GM19397 (cell line): ENCODE measurements at regions not wholly inside any gene's neighbourhood (a gene's known extent, or its start where the extent isn't known, plus 50 kb on each side); places are given as distances from the start of the nearest gene placed in this dataset.
A peak's percentile ranks its signal among the peaks of the same experiment; 100 is the strongest.

Source experiments
- ATAC-seq: cut with Tn5 transposase; IDR thresholded peaks from one replicate; pipeline ENCODE4 v1.9.1; 2021; ENCODE audit warnings: mild to moderate bottlenecking, moderate library complexity; ENCODE audit not compliant: unreplicated experiment

DNA sequence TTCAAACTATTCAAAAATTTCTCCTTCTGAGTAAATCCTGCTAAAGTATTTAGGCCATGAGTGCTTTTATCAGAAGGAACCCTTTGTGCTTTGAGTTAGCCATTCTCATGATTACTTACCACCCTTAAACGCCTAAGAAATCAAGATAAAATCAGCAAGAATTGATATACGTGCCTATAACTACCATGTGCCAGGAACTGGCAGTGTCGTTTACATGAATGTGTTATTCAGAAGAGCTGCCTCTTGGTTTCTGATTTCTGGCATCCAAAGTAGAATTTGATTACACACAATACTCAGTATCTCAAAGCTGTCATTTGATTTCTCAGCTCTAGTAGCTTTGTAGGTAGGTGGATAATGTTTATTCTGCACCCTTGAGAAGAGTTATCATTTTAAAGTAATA, 351.3 kb upstream of the CCDC54 start:
- ATAC-seq = no peak

DNA sequence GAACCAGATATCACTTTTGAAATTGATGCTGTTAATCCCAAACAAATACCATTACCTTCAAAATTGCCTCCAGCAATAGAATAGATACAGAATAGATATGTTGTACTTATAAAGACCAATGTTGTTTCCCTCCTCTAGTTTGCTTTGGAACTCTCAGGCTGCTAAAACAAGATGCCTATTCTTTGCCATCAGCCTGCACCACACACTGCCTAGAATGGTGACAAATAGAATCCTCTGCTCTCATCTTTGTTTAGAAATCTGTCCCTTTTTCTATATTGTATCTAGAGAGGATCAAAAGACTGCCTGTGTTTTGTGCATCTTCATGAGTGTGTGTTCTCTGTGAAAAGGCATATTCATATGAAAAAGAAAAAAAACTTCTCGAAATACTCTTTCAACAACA, 349.2 kb upstream of the CCDC54 start:
- no peak for ATAC-seq

DNA sequence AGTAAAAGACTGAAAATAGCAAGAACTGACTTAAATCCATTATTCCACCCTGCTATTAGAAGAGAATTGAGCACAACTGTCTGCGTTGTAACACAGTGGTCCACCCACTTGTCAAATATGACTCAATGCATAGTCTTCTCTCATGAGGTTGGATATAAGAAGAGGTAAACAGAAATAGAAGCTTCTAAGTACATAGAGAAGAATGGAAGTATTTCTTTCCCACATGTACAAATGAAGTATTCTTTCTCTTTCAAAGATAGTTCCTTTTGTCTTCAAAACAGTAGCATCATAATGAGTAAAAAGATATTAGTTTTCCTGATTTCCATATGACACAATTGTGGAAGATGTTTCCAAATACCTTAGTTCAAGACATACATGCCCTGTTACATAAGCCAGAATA, 348.6 kb upstream of the CCDC54 start:
- ATAC-seq = no peak

DNA sequence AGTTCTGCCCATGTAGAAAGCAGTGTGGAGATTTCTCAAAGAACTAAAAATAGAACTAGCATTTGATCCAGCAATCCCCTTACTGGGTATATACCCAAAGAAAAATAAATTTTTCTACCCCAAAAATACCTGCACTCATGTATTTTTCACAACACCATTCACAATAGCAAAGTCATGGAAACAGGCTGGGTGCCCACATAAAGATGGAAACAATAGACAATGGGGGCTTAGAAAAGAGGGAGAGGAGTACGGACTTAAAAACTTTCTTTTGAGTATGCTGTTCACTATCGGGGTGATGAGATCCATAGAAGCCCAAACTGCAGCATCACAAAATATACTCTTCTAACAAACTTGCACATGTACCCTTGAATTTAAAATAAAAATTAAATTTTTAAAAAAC, 345.1 kb upstream of the CCDC54 start:
- no peak for ATAC-seq

DNA sequence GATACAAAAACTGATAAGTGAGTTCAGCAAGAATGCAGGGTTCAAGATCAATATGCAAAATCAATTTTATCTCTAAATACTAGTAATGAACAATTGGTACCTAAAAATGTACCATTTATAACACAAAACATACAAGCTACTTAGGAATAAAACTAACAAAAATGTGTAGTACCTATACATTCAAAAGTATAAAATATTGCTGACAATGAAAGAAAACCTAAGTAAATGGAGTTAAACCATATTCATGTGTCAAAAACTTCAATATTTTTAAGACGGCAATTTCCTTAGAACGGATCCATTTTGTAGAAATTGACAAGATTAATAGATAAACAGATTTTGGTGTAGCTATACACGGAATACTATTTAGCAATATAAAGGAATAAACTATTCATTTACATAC, 343.1 kb upstream of the CCDC54 start:
- ATAC-seq = no peak

DNA sequence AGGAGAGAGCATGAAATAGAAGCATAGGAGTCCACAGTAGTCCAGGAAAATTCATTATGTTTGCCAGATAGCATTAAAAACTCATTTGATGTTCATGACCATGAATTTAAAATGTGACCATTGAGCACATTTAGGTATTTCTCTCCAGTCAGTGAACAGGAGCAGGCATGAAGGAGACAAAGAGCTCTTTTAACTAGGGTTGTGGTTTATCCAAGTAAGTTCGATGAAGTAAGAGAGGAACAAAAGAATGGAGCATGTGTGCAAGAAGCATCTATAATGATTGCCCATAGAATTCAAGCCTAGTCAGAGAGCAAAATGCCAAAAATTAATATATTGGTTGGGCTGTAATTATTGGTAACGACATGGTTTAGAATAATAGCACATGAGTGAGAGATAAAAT, 342.1 kb upstream of the CCDC54 start:
- no peak for ATAC-seq

DNA sequence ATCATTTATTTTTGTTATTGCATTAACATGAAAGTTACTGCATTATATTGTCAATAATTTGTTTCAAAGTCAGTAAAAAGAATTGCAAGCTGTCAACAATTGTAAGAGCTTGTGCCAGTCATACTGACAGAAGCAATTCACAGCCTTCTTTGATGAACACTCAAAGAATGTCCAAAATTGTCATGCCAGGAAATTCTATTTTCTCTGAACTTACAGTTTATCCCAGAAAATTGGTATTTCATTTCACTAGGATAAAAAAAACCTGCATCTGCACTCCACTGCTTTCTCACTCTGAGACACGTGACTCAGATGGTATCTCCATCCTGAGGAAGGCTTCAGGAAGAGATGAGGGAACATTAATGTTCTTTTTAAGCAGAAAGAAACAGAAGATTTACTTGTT, 332.6 kb upstream of the CCDC54 start:
- no peak for ATAC-seq

DNA sequence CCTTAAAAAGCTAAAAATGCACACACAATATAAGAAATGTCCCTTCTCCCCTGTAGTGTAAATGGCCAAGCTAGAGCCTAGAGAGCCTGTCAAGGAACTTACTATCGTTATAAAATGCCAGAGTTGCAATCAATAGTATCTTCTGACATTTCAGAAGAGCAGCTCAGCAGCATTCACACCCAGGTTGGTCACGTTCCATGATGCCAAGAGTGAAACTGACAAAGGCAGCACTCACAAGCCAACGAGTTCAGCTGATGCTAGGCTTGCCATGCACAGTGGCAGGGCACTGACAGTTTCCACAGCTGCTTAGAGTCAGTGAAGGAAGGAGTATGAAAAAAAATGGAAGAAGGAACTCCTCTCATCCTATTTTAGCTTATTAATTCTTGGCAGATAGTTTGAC, 331.4 kb upstream of the CCDC54 start:
- ATAC-seq = no peak

DNA sequence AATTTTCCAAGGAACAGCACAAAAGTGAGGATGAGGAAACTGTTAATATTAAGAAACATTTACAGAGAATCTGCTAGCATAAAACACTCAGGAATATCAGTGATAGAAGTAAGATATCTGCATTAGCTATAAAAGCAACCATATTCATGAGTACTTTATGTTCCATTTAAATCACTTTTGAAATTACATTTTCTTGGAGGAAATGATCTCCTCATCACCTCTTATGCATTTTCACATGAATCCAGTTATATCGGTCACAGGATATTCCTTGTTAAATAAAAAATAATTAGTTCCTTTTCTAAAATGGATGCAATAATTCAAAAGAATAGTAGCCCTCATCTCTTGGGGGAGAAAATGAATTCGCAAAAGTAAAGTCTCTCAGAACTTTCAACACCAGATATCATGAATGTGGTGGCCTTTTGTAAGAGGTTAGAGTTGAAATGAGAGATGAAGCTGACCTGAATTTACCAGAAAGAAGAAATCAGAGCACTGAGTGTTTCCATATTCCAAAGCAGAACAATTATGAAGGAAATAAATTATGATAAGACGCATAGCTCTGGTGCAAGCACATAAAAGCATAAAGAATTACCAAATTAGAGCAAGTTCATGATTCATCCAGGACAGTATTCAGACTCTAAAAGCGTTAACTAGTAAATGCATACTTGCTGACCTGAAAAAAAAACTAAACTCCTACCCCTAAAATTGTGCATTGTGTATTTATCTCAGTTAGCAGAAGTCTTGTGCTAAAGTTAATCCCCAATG, 321.9 kb upstream of the CCDC54 start:
- ATAC-seq = no peak

DNA sequence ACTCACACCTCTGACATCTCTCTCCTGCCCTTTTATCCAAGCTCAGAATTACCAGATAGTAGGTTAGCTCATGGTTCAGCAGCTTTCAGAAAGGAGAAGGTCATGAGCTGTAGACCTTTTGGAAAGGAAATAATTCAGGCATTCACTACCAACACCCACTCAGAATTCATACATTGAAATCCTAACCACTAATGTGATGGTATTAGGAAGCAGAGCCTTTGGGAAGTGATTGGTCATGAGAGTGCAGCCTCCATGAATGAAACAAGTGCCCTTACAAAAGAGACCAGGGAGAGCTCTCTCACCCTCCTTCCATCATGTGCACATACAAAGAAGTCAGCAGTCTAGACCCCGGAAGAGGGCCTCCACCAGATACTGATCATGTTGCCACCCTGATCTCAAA, 315.8 kb upstream of the CCDC54 start:
- no peak for ATAC-seq

DNA sequence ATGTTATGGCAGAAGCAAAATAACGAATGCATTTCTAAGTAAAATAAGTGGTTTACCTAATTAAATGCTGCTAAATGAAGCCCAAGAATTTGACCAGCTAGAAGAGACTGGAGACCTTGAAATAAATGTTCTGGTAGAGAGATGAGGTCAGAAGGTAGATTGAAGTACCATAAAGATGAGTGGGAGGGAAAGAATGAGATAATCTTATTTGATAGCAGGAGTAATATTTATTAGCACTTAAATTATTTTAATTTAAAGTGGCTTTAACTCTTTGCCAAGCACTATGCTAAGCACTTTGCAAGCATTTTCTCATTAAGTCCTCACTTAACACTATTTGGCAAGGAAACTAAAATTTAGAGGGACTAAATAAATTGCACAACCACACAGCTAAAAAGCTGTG, 314.9 kb upstream of the CCDC54 start:
- ATAC-seq = no peak

DNA sequence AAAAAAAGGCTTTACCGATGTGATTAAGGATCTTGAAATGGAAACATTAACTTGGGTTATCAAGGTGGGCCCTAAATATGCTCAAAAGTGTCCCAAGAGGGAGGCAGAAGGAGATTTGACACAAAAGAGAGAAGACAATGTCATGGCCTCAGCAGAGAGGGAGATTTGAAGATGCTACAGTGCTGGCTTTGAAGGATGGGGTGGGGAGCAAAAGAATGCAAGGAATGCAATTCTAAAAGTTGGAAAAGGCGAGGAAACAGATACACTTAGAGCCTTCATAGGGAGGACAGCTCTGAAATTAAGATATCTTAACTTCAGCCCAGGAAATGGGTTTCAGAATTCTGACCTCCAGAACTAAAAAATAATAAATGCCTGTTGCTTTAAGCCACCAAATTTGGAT, 314.5 kb upstream of the CCDC54 start:
- no peak for ATAC-seq

DNA sequence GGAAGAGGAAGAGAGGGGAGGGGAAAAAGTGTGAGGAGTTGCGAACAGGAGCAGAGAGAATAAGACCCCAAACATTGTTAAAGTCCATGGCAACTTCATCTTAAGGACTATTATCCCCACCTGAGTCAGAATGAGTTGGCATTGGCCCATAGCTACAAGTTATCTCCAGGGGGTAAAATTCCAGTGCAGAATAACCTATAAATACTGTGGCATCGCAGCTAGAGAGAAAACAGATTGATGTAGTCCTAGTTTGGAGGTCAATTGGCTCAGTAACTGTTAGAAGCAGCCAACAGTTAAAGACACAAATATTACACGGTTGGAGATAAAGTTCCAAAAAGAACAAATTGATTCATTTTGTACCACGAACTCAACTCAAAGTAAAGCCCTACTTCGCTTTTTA, 313.9 kb upstream of the CCDC54 start:
- ATAC-seq = no peak

DNA sequence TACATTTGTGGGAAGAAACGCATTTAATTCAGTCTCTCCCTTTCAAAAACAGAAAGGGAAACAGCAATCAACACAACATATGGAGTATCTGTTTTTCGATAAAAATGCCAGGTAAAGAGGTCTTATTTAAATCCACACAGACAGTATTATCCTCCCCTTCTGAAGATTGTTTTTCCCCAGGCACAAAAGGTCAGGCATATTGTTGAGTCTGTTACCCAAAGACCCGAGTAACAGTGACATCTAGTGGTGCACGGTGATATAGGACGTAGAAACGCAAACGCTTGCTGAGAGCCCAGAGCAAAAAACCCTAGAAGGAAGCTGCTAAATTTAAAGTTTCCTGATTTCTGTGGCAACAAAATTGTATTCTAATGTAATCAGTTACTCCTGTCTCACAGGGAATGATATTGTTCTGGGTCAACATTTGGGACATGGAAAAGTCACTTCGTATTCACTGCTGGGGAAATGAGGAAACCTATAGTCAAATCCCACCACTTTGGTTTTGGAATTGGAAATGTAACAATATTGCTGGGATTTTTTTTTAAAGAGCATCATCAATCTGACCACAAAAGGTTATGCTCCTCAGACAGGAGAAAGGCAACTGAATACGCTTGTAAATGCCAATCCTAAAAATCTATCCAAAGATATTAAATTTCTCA, 312.7 kb upstream of the CCDC54 start:
- peak; percentile 96 for ATAC-seq

DNA sequence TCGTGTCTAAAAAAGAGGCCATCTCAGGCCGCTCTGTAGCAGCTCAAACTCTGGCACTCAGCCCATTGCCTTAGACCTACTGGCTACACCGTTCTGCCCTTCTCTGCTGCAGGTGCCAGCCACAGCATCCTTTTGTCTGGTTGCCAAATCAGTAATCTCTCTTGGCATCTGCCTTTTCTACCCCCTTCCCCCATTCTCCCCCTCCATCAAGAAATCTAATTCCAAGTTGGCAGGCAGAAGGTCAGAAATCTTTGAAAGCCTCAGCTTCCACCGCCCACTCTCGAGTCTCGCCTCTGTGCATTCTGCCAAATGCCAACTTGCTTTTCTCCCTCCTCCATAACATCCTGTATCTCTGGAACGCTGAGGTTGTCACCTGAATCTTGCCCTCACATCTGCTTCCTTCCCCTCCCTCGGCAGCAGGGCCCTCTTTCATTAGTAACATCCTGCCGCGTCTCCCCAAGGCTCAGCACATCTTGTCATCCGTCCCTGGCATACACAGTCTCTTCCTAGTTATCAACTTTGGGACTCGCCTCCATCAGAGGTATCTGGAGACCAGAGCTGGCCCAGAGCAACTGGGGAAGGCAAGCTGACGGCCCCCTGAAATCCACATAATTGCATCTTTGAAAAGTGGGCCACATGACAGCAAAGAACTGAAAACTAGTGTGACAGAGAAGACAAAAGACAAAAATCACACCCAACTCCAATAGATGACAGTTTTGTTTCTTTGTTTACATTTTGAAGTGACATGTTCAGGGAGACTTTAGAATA, 312.0 kb upstream of the CCDC54 start:
- no peak for ATAC-seq

DNA sequence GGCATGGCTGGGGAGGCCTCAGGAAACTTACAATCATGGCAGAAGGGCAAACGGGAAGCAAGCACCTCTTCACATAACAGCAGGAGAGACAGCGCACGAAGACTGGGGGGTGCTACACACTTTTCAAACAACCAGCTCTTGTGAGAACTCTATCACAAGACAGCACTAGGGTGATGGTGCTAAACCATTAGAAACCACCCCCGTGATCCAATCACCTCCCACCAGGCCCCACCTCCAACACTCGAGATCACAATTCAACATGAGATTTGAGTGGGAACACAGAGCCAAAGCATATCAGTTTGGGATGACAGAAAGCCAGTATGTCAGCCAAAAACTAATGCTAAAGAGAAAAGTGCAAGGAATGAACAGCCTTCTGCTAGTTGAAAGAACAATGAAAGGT, 309.8 kb upstream of the CCDC54 start:
- ATAC-seq = no peak

DNA sequence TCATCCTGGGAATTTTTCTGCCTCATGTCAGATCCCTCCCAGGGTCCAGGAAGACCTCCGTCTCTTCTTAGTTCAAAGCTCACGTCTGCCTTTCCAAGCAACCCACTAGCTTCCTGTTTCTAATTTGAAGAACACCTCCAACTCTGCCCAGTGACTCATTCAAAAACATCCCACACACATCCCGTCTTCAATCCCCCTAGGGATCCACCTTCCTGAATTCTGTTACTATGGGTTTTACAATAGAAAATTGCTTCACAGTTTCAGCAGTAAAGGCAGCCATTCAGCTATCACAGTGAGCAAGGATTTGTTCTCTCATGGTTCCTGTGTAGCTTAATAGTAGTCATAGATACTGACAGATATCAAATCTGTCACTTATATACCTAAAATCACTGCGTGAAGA, 308.3 kb upstream of the CCDC54 start:
- no peak for ATAC-seq

DNA sequence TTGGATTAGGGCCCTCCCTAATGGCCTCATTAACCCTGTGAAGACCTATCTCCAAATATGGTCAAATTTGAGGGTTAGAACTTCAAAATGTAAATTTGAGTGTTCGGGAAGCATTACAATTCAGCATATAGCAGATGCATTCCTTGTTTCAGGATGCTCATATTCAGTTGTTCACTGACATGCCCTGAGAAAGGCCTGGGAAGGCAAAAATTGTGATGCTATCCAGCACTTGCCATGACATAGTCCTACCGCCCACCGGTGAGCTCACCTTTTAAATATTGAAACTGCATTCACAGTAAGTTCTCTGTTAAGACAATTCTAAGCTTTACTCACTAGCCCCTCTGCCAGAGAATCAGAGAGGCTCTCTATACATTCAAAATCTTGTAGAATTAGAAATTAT, 300.3 kb upstream of the CCDC54 start:
- ATAC-seq = no peak

DNA sequence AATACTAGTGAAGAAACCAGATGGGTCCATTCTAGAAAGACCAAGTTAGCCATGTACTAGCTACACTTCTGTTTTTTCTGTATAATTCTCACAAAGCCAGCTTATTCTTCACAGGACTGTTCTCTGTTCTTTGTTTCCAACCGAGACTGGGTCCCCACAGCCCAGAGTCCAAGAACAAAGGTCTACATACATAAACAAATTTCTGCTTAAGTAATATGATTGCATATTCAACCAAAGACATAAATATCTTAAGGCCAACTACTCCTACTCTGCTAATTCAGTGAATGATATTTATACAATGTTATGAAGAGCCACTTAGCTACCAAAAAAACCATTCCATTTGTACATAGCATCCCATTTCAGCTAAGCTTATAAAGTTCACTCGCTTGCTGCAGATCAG, 299.8 kb upstream of the CCDC54 start:
- ATAC-seq = no peak

DNA sequence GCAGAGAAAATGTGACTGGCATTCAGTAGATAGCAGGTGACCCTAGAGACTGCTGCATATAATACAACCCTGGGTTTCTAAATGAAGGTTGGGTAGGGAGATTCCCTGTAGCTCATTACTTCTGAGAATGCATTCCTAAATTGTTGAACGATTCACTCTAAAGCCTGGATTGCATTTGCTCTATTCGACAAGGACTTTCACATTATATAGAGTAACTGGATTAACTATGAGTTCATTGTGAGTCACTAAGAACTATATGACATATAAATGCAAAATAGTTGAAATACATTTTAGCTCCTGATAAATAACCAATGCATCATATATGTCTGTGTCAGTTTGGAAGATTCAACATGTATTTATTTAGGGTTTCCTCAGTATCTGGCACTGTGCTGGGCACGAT, 294.7 kb upstream of the CCDC54 start:
- ATAC-seq = no peak

DNA sequence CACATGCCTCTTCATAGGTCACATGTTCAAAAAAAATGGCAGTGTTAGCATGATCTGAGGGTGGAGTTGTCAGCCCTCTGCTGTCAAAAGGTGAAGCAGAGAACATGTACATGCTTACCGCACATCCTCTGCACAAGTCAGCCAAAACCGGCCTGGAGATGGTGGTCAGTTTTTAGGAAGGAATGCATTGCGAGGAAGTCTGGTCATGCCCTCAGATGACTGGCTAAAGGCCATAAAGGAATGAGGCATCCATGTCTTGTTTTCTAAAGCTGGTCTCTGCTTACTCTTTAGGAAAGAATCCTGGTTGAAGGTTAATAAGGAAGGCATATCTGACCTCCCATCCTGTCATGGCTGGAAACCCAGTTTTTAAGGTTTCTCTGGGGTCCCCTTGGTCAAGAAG, 292.0 kb upstream of the CCDC54 start:
- ATAC-seq = no peak

DNA sequence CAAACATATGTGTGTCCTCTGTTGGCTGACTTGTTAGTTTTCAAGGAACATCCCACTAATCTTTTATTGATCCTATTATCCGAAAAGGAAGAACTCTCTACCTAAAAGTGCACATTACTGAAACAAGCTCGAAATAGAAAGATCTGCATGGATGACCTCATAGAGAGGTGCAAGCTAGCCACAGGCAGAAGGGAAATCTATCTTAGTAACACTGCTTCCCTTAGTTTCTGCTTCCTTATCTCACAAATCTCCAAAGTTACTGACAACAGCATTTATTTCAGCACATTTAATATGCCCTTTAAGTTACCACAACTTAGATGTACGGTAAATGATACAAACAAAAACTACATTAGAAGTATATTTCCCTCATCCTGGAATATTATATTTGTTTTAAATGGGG, 285.1 kb upstream of the CCDC54 start:
- ATAC-seq = no peak
